Middle frontal gyrus (tissue), 1 donor: ENCODE measurements at regions not wholly inside any gene's neighbourhood (a gene's known extent, or its start where the extent isn't known, plus 50 kb on each side); places are given as distances from the start of the nearest gene placed in this dataset.
"Not testable (repeated sequence)": the region's sequence is repeated elsewhere in the genome, so short reads cannot be mapped to it uniquely, and the experiment has no call there.

Experiments used
- DNase-seq: peaks from one replicate; pipeline ENCODE4 v3.0.0-alpha.2; 2015; ENCODE audit warnings: low spot score; ENCODE audit errors: extremely low spot score

GRCh38 chr4:134727696-134728095 lies 526.1 kb upstream of the PABPC4L start:
- DNase-seq: no peak

- DNase-seq: no peak
These were observed 520.7 kb upstream of the PABPC4L start for GRCh38 chr4:134722306-134722705.

GRCh38 chr4:134720030-134720429 lies 518.4 kb upstream of the PABPC4L start:
- DNase-seq: no peak

- no peak for DNase-seq
These were observed 507.0 kb upstream of the PABPC4L start for GRCh38 chr4:134708616-134709015.

GRCh38 chr4:134708026-134708425 lies 506.4 kb upstream of the PABPC4L start:
- DNase-seq: no peak

GRCh38 chr4:134702374-134702773 lies 500.8 kb upstream of the PABPC4L start:
- DNase-seq: no peak

- DNase-seq: no peak
These were observed 498.7 kb upstream of the PABPC4L start for GRCh38 chr4:134700251-134700650.

GRCh38 chr4:134698831-134699230 lies 497.2 kb upstream of the PABPC4L start:
- DNase-seq: not testable (repeated sequence)

GRCh38 chr4:134695433-134695832 lies 493.8 kb upstream of the PABPC4L start:
- no peak for DNase-seq

- no peak for DNase-seq
These were observed 490.3 kb upstream of the PABPC4L start for GRCh38 chr4:134691915-134692314.

GRCh38 chr4:134687646-134688628 lies 486.3 kb upstream of the PABPC4L start:
- DNase-seq: no peak

- no peak for DNase-seq
These were observed 475.7 kb upstream of the PABPC4L start for GRCh38 chr4:134677209-134677814.

- DNase-seq: no peak
These were observed 466.6 kb upstream of the PABPC4L start for GRCh38 chr4:134668237-134668636.

- DNase-seq: no peak
These were observed 465.1 kb upstream of the PABPC4L start for GRCh38 chr4:134666640-134667039.

- no peak for DNase-seq
These were observed 463.8 kb upstream of the PABPC4L start for GRCh38 chr4:134665429-134665828.

- DNase-seq: no peak
These were observed 462.2 kb upstream of the PABPC4L start for GRCh38 chr4:134663742-134664141.

GRCh38 chr4:134650461-134650860 lies 448.9 kb upstream of the PABPC4L start:
- no peak for DNase-seq

GRCh38 chr4:134645778-134646177 lies 444.2 kb upstream of the PABPC4L start:
- DNase-seq: no peak

GRCh38 chr4:134636338-134637051 lies 434.9 kb upstream of the PABPC4L start:
- DNase-seq: no peak

GRCh38 chr4:134634301-134634700 lies 432.7 kb upstream of the PABPC4L start:
- DNase-seq: no peak

- no peak for DNase-seq
These were observed 430.5 kb upstream of the PABPC4L start for GRCh38 chr4:134632056-134632455.

- DNase-seq: no peak
These were observed 426.5 kb upstream of the PABPC4L start for GRCh38 chr4:134628066-134628465.
